ENCODE measurements at regions not wholly inside any gene's neighbourhood (a gene's known extent, or its start where the extent isn't known, plus 50 kb on each side); places are given as distances from the start of the nearest gene placed in this dataset.

DNA sequence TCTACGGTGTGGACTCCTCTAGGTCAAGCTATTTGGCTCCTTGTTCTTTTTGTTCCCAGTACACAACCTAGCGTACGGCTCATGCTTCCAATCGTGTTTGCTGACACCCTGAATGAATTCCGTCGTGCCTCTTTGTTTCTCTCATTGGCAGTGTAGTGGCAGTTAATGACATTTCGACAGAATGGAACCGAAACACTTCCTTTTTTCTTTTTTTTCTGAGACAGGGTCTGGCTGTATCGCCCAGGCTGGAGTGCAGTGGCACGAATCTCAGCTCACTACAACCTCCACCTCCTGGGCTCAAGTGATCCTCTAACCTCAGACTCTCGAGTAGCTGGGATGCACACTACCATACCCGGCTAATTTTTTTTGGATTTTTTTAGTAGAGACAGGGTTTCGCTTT, 113.3 kb upstream of the ATP6AP2 start:
- no peaks in the 10 kb centered on the region for H4K20me1 ChIP-seq (replicated peaks; ENCODE audit: control insufficient read depth, extremely low read depth, insufficient read depth, low read length)
- H3K36me3 ChIP-seq (ENCODE audit: control insufficient read depth in 2 of 2, extremely low read depth in 1 of 2, insufficient read depth in 2 of 2, low read length in 2 of 2) = no peaks in the 10 kb centered on the region
- H3K27ac ChIP-seq (ENCODE audit: insufficient read depth, low read depth, low read length) = no peak overlapping the region
- no peak overlapping the region for H2AFZ ChIP-seq (ENCODE audit: low read depth, low read length)
- H3K4me3 ChIP-seq (replicated peaks in 1 of 3; ENCODE audit: insufficient read depth in 1 of 3, low read depth in 1 of 3, low read length in 3 of 3) = no peak overlapping the region
- no peak overlapping the region for H3K4me2 ChIP-seq (ENCODE audit: insufficient read depth, low read length)
- dilution Hi-C loops (cut with MboI; ENCODE audit: extremely low pct_ligation_motif_present, low sequenced_read_pairs) = no loop called here
- ChIA-PET POLR2A (no interaction called here), CTCF (interaction anchor here (1.5 kb wide), 1 partner anchor 736 kb away, joined by 7 read pairs; no protein-coding TSS in a partner anchor)
- peaks cover 2% of the 10 kb centered on the region for H3K4me1 ChIP-seq (ENCODE audit: control insufficient read depth, extremely low read depth, insufficient read depth, low read length)
- H3K9ac ChIP-seq (replicated peaks; ENCODE audit: extremely low read depth, insufficient read depth, low read length) = no peak overlapping the region
- TF ChIP-seq GATA2 (IDR thresholded peaks at IDR 0.05; ENCODE audit: insufficient read depth, insufficient read length, low read depth, low read length) = no peak
- TF ChIP-seq JUN (IDR thresholded peaks at IDR 0.05; ENCODE audit: borderline replicate concordance, insufficient read depth, insufficient read length, low read depth) = no peak
- TF ChIP-seq, protein P1, sequence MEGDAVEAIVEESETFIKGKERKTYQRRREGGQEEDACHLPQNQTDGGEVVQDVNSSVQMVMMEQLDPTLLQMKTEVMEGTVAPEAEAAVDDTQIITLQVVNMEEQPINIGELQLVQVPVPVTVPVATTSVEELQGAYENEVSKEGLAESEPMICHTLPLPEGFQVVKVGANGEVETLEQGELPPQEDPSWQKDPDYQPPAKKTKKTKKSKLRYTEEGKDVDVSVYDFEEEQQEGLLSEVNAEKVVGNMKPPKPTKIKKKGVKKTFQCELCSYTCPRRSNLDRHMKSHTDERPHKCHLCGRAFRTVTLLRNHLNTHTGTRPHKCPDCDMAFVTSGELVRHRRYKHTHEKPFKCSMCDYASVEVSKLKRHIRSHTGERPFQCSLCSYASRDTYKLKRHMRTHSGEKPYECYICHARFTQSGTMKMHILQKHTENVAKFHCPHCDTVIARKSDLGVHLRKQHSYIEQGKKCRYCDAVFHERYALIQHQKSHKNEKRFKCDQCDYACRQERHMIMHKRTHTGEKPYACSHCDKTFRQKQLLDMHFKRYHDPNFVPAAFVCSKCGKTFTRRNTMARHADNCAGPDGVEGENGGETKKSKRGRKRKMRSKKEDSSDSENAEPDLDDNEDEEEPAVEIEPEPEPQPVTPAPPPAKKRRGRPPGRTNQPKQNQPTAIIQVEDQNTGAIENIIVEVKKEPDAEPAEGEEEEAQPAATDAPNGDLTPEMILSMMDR (IDR thresholded peaks at IDR 0.05; ENCODE audit: extremely low read depth in 1 of 2, insufficient read depth in 1 of 2, low read depth in 1 of 2, low read length in 2 of 2) = no peak
- no peak for TF ChIP-seq FOS (IDR thresholded peaks at IDR 0.05; ENCODE audit: borderline replicate concordance, insufficient read depth, low read length)
- TF ChIP-seq MYC (IDR thresholded peaks at IDR 0.05; ENCODE audit: low read depth, low read length) = no peak
- TF ChIP-seq POLR2AphosphoS5 (IDR thresholded peaks at IDR 0.05; ENCODE audit: insufficient read depth, low read depth, low read length) = no peak
- no peak for TF ChIP-seq EZH2 (IDR thresholded peaks at IDR 0.05; ENCODE audit: borderline replicate concordance, low read depth, low read length, severe bottlenecking)
- TF ChIP-seq, protein P2, sequence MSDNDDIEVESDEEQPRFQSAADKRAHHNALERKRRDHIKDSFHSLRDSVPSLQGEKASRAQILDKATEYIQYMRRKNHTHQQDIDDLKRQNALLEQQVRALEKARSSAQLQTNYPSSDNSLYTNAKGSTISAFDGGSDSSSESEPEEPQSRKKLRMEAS (IDR thresholded peaks at IDR 0.05; ENCODE audit: insufficient read depth, insufficient read length) = no peak
- no peak for TF ChIP-seq POLR2A (IDR thresholded peaks at IDR 0.05; ENCODE audit: low read depth, low read length)
- H3K27me3 ChIP-seq (ENCODE audit: control insufficient read depth in 2 of 2, insufficient read depth in 2 of 2, low read length in 2 of 2) = peaks cover 0 to 3% of the 10 kb centered on the region in 2 experiments
- FAIRE-seq (no peak), DNase-seq (ENCODE audit: low read depth, low spot score) (no peak)
- no peaks in the 10 kb centered on the region for H3K9me3 ChIP-seq (replicated peaks; ENCODE audit: control insufficient read depth, insufficient read depth, low read length)
- no TSS peak for BruUV-seq (replicated peaks)
- H3K9me1 ChIP-seq (replicated peaks; ENCODE audit: control insufficient read depth, extremely low read depth, insufficient read depth, low read length) = no peaks in the 10 kb centered on the region
- H3K79me2 ChIP-seq (ENCODE audit: control insufficient read depth, insufficient read depth, low read length) = no peaks in the 10 kb centered on the region
- intact Hi-C loops (cut with micrococcal nuclease) = no loop called here

Data from endothelial cell of umbilical vein (primary cell).